ENCODE measurements at regions not wholly inside any gene's neighbourhood (a gene's known extent, or its start where the extent isn't known, plus 50 kb on each side); places are given as distances from the start of the nearest gene placed in this dataset.
"Not testable (repeated sequence)": the region's sequence is repeated elsewhere in the genome, so short reads cannot be mapped to it uniquely, and the experiment has no call there.

DNA sequence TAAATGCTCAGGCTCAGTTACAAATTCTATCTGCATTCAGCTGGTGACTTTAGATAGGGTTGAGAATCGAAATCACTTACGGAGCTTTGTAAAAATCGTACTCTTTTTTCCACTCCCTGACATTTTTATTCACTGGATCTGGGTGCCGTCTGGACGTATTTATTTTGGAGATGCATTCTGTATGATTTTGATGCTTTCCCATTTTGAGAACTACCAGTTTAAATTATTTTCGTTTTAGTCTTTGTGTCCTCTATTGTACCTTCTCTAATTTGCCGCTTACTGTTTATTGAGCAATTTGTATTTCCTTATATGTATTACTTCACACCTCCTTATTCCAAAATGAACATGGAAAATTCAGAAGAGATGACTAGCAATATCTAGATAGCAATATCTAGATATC lies 96.2 kb downstream of the FASLG start:
- no peak for DNase-seq

DNA sequence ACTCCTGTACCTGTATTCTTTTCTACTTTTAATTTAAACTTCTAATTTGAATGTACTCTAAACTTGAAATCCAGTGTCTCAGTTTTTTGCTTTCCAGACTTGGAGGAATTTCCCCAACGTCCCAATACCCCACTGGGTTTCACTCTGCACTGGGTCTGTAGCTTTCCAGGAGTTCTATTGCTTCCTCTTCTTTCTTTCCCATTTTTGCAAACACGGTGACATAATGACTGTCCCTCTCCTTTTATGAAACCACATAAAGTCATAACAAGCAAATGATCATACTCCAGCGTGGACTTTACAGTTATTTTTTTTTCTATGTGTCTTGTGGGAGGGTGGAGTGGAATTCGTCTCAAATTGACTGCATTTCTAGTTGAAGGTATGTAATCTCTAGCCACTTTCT lies 97.1 kb downstream of the FASLG start:
- no peak for DNase-seq

DNA sequence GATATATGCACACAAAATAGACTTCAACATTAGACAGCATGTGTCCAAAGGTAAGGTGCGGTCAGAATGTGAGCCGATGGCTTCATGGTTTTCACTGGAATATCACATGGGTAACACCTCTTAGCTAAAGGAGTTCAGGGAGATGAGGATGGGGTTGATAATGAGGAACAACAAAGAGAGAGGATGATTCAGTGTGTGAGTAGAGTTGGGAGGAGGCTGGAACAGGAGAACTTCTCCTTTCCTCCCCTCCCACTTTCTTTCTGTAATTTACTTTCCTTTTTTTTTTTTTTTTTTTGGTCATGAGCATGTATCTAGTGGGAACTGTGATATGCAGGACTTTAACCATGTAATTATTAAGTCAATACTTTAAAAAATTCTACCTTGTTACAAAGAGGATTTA lies 99.4 kb downstream of the FASLG start:
- no peak for DNase-seq

GRCh38 chr1:172760121-172760520 lies 101.2 kb downstream of the FASLG start:
- DNase-seq = no peak

GRCh38 chr1:172761581-172762486 lies 102.9 kb downstream of the FASLG start:
- DNase-seq = no peak

DNA sequence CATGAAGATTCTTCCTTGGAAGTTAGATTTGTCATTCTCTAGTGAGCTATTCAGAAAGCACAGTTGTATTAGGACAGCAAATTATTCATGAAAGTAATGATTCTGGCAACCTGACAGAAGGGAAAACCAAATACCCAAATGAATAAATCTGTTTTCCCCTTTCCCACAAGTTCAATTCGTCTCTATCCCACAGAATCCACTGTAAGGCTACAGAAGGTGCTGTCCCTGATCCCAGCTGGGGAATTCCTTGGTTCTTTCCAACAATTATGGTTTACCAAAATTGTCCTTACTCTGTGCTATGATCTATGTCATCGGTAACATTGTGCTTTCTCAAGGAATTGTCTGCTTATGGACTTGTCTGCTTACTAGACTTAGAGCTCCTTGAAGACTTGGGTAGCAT lies 104.2 kb downstream of the FASLG start:
- no peak for DNase-seq

DNA sequence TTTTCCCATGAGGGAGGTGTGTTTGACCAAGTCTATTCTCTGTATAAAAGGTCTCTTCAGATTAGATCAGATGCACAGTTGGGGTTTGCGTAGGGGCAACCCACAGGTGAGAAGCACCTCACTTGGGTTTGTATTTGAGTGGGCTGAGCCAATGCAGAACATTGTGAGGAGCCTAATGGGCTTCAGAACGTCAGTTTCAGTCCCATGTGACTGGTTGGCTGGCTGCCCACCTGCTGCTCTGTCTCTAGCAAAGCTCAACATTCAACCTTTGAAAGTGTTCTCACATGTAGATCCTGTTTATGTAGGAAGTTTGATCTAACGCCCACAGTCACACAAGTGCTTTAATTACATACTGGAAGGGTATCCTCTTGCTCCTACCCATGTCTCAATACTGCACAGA lies 105.5 kb downstream of the FASLG start:
- DNase-seq = no peak

- DNase-seq = no peak
Observed at GRCh38 chr1:172766462-172766861, 107.6 kb downstream of the FASLG start.

GRCh38 chr1:172770071-172770470 lies 111.2 kb downstream of the FASLG start:
- DNase-seq = no peak

GRCh38 chr1:172774561-172774960 lies 115.7 kb downstream of the FASLG start:
- DNase-seq = no peak

DNA sequence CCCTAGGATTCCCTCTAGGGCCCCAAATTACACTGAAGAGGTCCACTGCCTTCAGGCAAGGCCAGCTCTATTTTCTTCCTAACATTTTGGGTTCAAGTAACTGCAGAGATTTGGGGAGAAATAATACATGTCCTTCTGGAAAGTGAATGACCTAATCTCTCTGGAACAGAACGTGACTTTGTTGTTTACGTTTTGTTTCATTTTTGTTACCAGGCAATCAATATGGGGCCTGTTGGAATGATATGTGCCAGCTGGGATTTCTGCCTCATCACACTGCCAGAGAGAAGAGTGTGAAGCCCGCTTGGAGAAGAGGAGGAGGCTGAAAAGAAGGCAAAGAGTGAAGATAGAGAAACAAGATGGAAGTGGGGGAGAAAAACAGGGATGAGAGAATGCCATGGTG lies 116.7 kb downstream of the FASLG start:
- no peak for DNase-seq

GRCh38 chr1:172776071-172776470 lies 117.2 kb downstream of the FASLG start:
- DNase-seq = no peak

DNA sequence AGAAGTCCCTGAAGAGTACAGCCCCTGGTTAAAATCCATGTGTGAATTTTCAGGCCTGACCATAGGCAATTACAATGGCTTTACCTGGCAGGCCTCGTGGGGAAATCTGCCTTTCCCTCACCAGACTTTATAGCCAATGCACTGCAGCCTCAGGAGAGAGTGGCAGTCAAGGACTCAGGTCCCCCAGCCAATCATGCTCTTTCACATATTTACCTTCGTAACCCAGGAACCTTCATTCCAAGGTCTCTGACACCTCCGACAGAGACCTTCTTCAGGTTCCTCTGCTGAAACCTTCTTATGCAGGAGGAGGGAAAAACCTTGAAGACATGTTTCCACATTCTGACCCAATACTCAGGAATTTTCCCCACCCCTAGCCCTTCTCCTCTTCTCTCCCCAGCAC lies 118.9 kb downstream of the FASLG start:
- no peak for DNase-seq

DNA sequence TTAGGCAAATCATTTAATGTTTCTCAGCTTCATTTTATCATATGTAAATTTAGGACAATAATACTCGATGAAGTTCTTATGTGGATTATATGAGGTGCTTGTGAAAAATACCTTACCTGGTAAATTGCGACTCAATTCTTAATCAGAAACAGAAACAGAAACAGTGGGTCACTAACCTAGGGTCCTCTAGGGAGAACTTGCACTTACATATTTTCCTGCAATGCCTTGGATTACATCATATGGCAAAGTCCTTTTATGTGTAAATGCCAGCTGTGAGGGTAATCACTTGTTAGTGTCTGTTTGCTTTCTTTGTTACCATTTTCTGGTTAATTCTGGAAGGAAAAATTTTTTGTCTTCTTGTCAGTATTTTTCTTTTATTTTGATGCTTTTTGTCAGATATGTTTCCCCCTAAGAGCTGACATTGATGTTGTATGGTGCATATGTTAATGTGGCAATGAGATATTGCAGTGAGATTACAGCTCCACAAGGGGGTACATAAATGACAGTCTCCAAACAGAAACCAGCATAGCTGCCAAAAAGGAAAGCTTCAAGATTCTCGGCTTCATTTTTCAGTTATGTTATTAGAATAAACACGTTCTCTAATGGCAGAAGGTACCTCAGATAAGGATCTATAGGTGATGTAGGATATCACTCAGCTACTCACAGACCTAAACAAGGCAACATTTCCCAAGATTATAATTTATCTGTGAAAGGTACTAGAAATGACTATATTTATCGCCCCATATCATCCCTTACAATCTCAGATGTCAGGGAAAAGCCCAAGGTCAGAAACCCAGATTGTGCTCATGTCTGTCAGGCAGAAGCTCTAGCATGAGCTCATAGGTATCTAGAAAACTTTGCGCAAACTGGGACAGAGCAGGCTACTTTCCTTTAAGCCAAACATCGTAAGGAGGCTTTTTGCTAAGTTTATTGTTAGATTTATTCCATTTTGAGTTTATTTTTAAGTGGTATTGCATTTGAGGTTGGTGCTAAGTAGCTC lies 119.9 kb downstream of the FASLG start:
- DNase-seq = no peak

DNA sequence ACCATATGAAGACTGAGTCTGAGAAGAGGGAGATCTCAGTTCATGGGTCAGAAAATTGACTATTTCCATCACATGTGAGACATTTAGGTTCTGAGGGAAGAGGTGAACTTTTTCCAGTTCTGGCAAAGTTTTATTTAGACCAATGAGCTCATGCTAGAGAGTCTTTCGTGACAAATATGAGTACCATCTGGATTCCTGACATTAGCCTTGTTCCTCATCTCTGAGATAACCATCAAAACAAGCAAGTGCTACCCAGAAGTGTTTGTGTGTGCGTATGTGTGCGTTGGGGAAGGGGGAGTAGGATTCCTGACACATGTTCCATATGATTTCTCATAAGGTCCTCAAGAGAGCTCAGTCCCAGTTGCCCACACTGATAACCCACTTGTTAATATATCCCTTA lies 120.6 kb downstream of the FASLG start:
- DNase-seq = no peak

DNA sequence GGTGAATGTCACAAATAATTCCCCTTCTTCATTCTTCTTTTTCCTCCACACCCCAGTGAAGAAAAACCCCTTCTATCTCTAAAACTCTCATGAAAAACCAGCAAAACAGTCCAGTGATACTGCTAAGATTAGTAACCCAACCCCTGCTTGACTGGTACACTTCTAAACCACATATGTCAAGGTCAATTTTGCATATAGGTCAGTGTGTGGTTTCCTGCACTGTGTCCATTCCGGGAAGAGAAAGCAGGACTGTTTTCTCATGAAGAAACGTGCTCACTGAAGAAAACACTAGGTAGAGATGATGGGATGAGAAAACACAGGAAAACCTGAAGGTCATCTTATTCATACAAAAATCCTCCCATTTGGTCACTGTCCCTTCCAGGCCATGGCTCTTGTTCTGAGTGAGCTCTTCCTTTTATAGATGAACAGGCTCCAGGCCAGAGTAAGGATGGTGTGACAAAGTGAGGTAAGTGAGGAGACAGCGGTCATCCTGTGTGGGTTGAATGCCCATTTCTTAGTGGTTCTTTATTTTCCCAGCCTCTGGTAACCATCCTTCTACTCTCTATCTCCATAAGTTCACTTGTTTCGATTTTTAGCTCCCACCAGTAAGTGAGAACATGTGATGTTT lies 122.7 kb downstream of the FASLG start:
- no peak for DNase-seq

DNA sequence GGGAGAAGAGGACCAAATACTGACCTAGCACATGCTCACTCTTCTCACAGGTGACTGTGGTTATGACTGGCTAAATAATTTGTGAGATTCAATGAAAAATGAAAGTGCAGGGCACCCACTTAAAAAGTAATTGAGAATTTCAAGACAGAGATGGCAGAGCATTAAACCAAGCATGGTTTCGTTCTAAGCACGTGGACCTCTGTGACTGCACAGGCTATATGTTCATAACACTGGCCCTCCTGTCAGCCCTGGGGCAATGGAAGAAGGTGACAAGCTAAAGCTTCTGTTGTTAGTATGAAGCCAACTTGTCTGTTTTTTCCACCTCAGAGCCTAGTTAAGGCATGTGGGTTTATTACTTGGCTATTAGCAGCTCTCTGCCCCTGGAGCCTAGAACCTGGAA lies 130.9 kb downstream of the FASLG start:
- no peak for DNase-seq

- no peak for DNase-seq
Observed at GRCh38 chr1:172790245-172790644, 131.3 kb downstream of the FASLG start.

GRCh38 chr1:172793823-172794222 lies 134.9 kb downstream of the FASLG start:
- DNase-seq = no peak

DNA sequence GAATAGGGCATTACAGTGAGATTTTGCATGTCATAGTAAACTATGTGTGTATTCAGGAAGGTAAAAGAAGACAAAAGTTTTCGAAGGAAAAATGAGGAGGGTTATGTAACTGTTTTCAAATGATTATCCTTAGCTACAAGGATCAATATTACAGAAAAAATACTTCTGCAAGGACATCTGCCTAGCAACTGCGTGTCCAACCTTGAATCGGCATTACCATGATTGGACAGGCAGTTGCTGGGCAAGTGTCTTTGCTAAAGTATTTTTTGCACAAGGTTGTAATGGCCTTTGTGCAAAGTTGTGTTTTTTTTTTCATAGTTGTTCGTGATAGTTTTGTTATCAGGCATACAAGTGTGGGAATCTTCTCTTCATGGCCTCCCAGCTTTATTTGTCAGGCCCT lies 136.8 kb downstream of the FASLG start:
- no peak for DNase-seq

DNA sequence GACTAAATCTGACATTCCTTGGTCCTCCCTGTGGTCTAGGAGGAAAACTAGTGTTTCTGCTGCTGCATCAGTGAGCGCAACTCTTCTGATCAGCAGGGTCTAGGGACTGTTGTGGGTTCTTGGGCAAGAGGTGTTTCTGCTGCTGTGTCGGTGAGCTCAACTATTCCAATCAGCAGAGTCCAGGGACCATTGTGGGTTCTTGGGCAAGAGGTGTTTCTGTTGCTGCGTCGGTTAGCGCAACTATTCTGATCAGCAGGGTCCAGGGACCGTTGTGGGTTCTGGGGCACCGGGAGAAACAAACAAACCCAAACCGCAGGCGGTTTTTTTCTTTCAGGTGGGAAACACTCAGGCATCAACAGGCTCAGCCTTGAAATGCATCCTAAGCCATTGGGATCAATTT lies 140.9 kb downstream of the FASLG start:
- not testable (repeated sequence) for DNase-seq

- DNase-seq = no peak
Observed at GRCh38 chr1:172801771-172802322, 142.9 kb downstream of the FASLG start.

- DNase-seq = no peak
Observed at GRCh38 chr1:172809750-172810149, 150.8 kb downstream of the FASLG start.

Measured in activated CD4-positive, CD25-positive, alpha-beta regulatory T cell treated with anti-CD3 and anti-CD28 coated beads, Interleukin-2, amount 50 U/mL, for 72 hours (primary cell).